ENCODE measurements at regions not wholly inside any gene's neighbourhood (a gene's known extent, or its start where the extent isn't known, plus 50 kb on each side); places are given as distances from the start of the nearest gene placed in this dataset.

DNA sequence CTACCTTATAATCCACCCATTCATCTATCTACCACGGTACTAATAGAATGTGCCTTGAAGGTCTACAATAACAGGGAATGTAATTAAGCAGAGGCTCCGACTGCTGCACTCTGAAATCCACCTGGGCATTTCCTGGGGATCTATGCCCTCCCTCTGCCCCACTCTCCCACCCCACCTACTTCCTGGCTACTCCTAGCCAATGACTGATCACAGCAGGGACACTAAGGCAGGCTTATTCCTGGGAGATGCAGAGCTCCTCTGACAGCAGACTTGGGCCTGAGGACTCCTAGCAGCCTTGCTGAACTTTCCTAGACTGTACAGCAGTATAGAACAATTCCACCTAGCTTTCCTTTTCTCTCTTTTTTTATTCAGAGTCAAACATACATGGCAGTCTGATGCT is 91.1 kb upstream of the DHRS4 start:
- Histone ChIP-seq H3K79me2 (ENCODE audit: control insufficient read depth, insufficient read depth, low read length) (no peaks in the 10 kb centered on the region), H3K9me1 (ENCODE audit: control insufficient read depth, extremely low read depth, insufficient read depth, low read length) (no peaks in the 10 kb centered on the region), H4K20me1 (ENCODE audit: control insufficient read depth, extremely low read depth, insufficient read depth, low read length) (no peaks in the 10 kb centered on the region), H3K9me3 (ENCODE audit: control insufficient read depth, low read depth, low read length) (no peaks in the 10 kb centered on the region), H3K4me3 (ENCODE audit: control insufficient read depth in 2 of 3, extremely low read depth in 1 of 3, insufficient read depth in 2 of 3, low read depth in 1 of 3, low read length in 3 of 3) (no peak overlapping the region), H3K36me3 (ENCODE audit: control insufficient read depth in 2 of 2, extremely low read depth in 1 of 2, insufficient read depth in 2 of 2, low read length in 2 of 2) (no peaks in the 10 kb centered on the region), H3K4me1 (ENCODE audit: control insufficient read depth, extremely low read depth, insufficient read depth, low read length) (no peaks in the 10 kb centered on the region), H2AFZ (ENCODE audit: control insufficient read depth, low read length) (no peak overlapping the region), H3K9ac (ENCODE audit: control insufficient read depth, extremely low read depth, insufficient read depth, low read length) (no peak overlapping the region), H3K27me3 (ENCODE audit: control insufficient read depth, extremely low read depth, insufficient read depth, low read length) (no peaks in the 10 kb centered on the region), H3K4me2 (ENCODE audit: control insufficient read depth, extremely low read depth, insufficient read depth, low read depth, low read length) (no peak overlapping the region), H3K27ac (ENCODE audit: control insufficient read depth, insufficient read depth, low read length) (no peak overlapping the region)
- TF ChIP-seq, protein P1, sequence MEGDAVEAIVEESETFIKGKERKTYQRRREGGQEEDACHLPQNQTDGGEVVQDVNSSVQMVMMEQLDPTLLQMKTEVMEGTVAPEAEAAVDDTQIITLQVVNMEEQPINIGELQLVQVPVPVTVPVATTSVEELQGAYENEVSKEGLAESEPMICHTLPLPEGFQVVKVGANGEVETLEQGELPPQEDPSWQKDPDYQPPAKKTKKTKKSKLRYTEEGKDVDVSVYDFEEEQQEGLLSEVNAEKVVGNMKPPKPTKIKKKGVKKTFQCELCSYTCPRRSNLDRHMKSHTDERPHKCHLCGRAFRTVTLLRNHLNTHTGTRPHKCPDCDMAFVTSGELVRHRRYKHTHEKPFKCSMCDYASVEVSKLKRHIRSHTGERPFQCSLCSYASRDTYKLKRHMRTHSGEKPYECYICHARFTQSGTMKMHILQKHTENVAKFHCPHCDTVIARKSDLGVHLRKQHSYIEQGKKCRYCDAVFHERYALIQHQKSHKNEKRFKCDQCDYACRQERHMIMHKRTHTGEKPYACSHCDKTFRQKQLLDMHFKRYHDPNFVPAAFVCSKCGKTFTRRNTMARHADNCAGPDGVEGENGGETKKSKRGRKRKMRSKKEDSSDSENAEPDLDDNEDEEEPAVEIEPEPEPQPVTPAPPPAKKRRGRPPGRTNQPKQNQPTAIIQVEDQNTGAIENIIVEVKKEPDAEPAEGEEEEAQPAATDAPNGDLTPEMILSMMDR (optimal IDR thresholded peaks at IDR 0.05 in 1 of 3, IDR thresholded peaks at IDR 0.05 in 1 of 3, conservative IDR thresholded peaks at IDR 0.05 in 1 of 3; ENCODE audit: extremely low read depth in 1 of 3, insufficient read depth in 2 of 3, low read length in 3 of 3), result no peak
- TF ChIP-seq EZH2 (IDR thresholded peaks at IDR 0.05; ENCODE audit: low read length), result no peak
- FAIRE-seq, result no peak
- no peak for DNase-seq (ENCODE audit: low read depth, low spot score)
- dilution Hi-C loops (cut with MboI; ENCODE audit: extremely low pct_ligation_motif_present, low sequenced_read_pairs), result no loop called here

DNA sequence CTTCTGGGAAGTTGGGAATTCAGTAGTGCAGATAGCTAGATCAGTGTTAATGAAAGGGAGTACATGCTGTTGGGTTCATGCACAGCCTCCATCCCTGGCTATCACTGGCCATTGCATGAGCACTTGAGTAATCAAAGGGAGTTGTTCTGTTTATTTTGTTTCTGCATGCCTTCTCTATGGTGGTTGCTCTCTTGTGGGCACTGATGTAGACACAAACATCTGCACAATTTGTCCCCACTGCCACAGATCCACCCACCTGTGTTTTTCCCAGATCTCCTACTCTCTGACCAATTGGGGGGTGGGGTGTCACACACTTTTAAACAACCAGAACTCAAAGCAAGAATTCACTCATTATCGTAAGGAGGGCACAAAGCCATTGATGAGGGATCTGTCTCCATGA is 89.7 kb upstream of the DHRS4 start:
- FAIRE-seq (no peak), DNase-seq (ENCODE audit: low read depth, low spot score) (no peak)
- Histone ChIP-seq H3K9ac (ENCODE audit: control insufficient read depth, extremely low read depth, insufficient read depth, low read length) (no peak overlapping the region), H3K4me2 (ENCODE audit: control insufficient read depth, extremely low read depth, insufficient read depth, low read depth, low read length) (no peak overlapping the region), H2AFZ (ENCODE audit: control insufficient read depth, low read length) (no peak overlapping the region), H3K27me3 (ENCODE audit: control insufficient read depth, extremely low read depth, insufficient read depth, low read length) (no peaks in the 10 kb centered on the region), H3K27ac (ENCODE audit: control insufficient read depth, insufficient read depth, low read length) (no peak overlapping the region), H3K4me3 (ENCODE audit: control insufficient read depth in 2 of 3, extremely low read depth in 1 of 3, insufficient read depth in 2 of 3, low read depth in 1 of 3, low read length in 3 of 3) (no peak overlapping the region), H3K9me1 (ENCODE audit: control insufficient read depth, extremely low read depth, insufficient read depth, low read length) (no peaks in the 10 kb centered on the region), H3K79me2 (ENCODE audit: control insufficient read depth, insufficient read depth, low read length) (no peaks in the 10 kb centered on the region), H4K20me1 (ENCODE audit: control insufficient read depth, extremely low read depth, insufficient read depth, low read length) (no peaks in the 10 kb centered on the region), H3K4me1 (ENCODE audit: control insufficient read depth, extremely low read depth, insufficient read depth, low read length) (no peaks in the 10 kb centered on the region), H3K9me3 (ENCODE audit: control insufficient read depth, low read depth, low read length) (no peaks in the 10 kb centered on the region), H3K36me3 (ENCODE audit: control insufficient read depth in 2 of 2, extremely low read depth in 1 of 2, insufficient read depth in 2 of 2, low read length in 2 of 2) (no peaks in the 10 kb centered on the region)
- TF ChIP-seq, protein P1 (optimal IDR thresholded peaks at IDR 0.05 in 1 of 3, IDR thresholded peaks at IDR 0.05 in 1 of 3, conservative IDR thresholded peaks at IDR 0.05 in 1 of 3; ENCODE audit: extremely low read depth in 1 of 3, insufficient read depth in 2 of 3, low read length in 3 of 3), result no peak
- TF ChIP-seq EZH2 (IDR thresholded peaks at IDR 0.05; ENCODE audit: low read length), result no peak
- dilution Hi-C loops (cut with MboI; ENCODE audit: extremely low pct_ligation_motif_present, low sequenced_read_pairs), result no loop called here
